Keratinocyte (primary cell): ENCODE measurements at regions not wholly inside any gene's neighbourhood (a gene's known extent, or its start where the extent isn't known, plus 50 kb on each side); places are given as distances from the start of the nearest gene placed in this dataset.

Source experiments
- DNase-seq: peaks from one replicate; pipeline ENCODE4 v3.0.0-alpha.2; 2011; ENCODE audit warnings: low read depth, missing footprints, low spot score
- FAIRE-seq: peaks from 2 replicates; lab custom pipeline; 2011; peaks lifted over from hg19 to GRCh38; lab: Jason Lieb, UNC
- H2AFZ ChIP-seq: 2 replicates; pipeline ENCODE4 v1.6.0; 2012; ENCODE audit warnings: low read length, control low read depth, inconsistent platforms; ENCODE audit not compliant: control insufficient read depth
- H3K27ac ChIP-seq: 2 replicates; pipeline ENCODE4 v1.5.1; 2011; ENCODE audit warnings: low read length; ENCODE audit not compliant: control insufficient read depth, insufficient read depth
- H3K27me3 ChIP-seq: 3 replicates; pipeline ENCODE4 v1.6.0; 2011; ENCODE audit warnings: low read length; ENCODE audit not compliant: control insufficient read depth, insufficient read depth; ENCODE audit errors: extremely low read depth
- H3K36me3 ChIP-seq, 2 experiments: 2 replicates in 1 of 2; 3 replicates in 1 of 2; pipeline ENCODE4 v1.5.1; 2011; ENCODE audit warnings: low read length in 2 of 2, mild to moderate bottlenecking in 1 of 2; ENCODE audit not compliant: control insufficient read depth in 2 of 2, insufficient read depth in 2 of 2; ENCODE audit errors: extremely low read depth in 1 of 2
- H3K4me1 ChIP-seq: 3 replicates; pipeline ENCODE4 v1.5.1; 2011; ENCODE audit warnings: low read length; ENCODE audit not compliant: control insufficient read depth, insufficient read depth; ENCODE audit errors: extremely low read depth
- H3K4me2 ChIP-seq: 3 replicates; pipeline ENCODE4 v1.6.0; 2011; ENCODE audit warnings: low read depth, low read length; ENCODE audit not compliant: control insufficient read depth, insufficient read depth; ENCODE audit errors: extremely low read depth
- H3K4me3 ChIP-seq, 3 experiments: fragments of 200-600 bp in 1 of 3; sonication (generic) in 1 of 3; 2 replicates in 2 of 3; 3 replicates in 1 of 3; pipeline ENCODE4 v1.5.1; 2011 to 2016; ENCODE audit warnings: low read length in 3 of 3, mild to moderate bottlenecking in 3 of 3, control low read depth in 2 of 3, inconsistent platforms in 1 of 3, low read depth in 1 of 3, mixed read lengths in 1 of 3, mixed run types in 1 of 3, moderate library complexity in 1 of 3; ENCODE audit not compliant: control insufficient read depth in 2 of 3, insufficient read depth in 2 of 3; ENCODE audit errors: extremely low read depth in 1 of 3
- H3K79me2 ChIP-seq: 2 replicates; pipeline ENCODE4 v1.6.0; 2012; ENCODE audit warnings: low read length; ENCODE audit not compliant: control insufficient read depth, insufficient read depth
- H3K9ac ChIP-seq: 3 replicates; pipeline ENCODE4 v1.6.0; 2011; ENCODE audit warnings: low read length; ENCODE audit not compliant: control insufficient read depth, insufficient read depth; ENCODE audit errors: extremely low read depth
- H3K9me1 ChIP-seq: 3 replicates; pipeline ENCODE4 v1.6.0; 2011; ENCODE audit warnings: low read length; ENCODE audit not compliant: control insufficient read depth, insufficient read depth; ENCODE audit errors: extremely low read depth
- H3K9me3 ChIP-seq: 2 replicates; pipeline ENCODE4 v1.5.1; 2012; ENCODE audit warnings: low read depth, low read length; ENCODE audit not compliant: control insufficient read depth
- H4K20me1 ChIP-seq: 3 replicates; pipeline ENCODE4 v1.6.0; 2011; ENCODE audit warnings: low read length; ENCODE audit not compliant: control insufficient read depth, insufficient read depth; ENCODE audit errors: extremely low read depth
- CTCF ChIP-seq, 3 experiments: IDR thresholded peaks in 1 of 3; conservative IDR thresholded peaks in 1 of 3; optimal IDR thresholded peaks in 1 of 3; 2 replicates in 2 of 3; 3 replicates in 1 of 3; pipeline versions ENCODE3 to v1.5.1; 2011; ENCODE audit warnings: low read length in 3 of 3, mild to moderate bottlenecking in 3 of 3, moderate library complexity in 2 of 3, control low read depth in 1 of 3, inconsistent platforms in 1 of 3; ENCODE audit not compliant: insufficient read depth in 2 of 3; ENCODE audit errors: extremely low read depth in 1 of 3
- EZH2 ChIP-seq: IDR thresholded peaks from one replicate; pipeline ENCODE4 v1.6.1; 2012; ENCODE audit warnings: inconsistent platforms, mild to moderate bottlenecking, low read length, moderate library complexity
- dilution Hi-C: fragments of 300-500 bp; cut with MboI; formaldehyde crosslinking; loops from one replicate; pipeline ENCODE4 v1.7.0; 2020; ENCODE audit warnings: low sequenced_read_pairs; ENCODE audit not compliant: extremely low pct_ligation_motif_present

GRCh38 chr2:5052905-5053304 lies 639.3 kb upstream of the SOX11 start:
- DNase-seq (no peak), FAIRE-seq (no peak)
- TF ChIP-seq EZH2, result no peak
- no peak for TF ChIP-seq CTCF (optimal IDR thresholded peaks at IDR 0.05 in 1 of 3, IDR thresholded peaks at IDR 0.05 in 1 of 3, conservative IDR thresholded peaks at IDR 0.05 in 1 of 3; ENCODE audit: extremely low read depth in 1 of 3, insufficient read depth in 2 of 3, low read length in 3 of 3)
- Histone ChIP-seq H3K9me1 (no peaks in the 10 kb centered on the region), H2AFZ (no peak overlapping the region), H3K27ac (no peak overlapping the region), H3K4me1 (no peaks in the 10 kb centered on the region), H3K36me3 (no peaks in the 10 kb centered on the region), H3K4me2 (no peak overlapping the region), H3K4me3 (no peak overlapping the region), H3K27me3 (no peaks in the 10 kb centered on the region), H4K20me1 (no peaks in the 10 kb centered on the region), H3K79me2 (no peaks in the 10 kb centered on the region), H3K9me3 (no peaks in the 10 kb centered on the region), H3K9ac (no peak overlapping the region)
- dilution Hi-C loops, result no loop called here

- no peak overlapping the region for H3K9ac ChIP-seq
- no peaks in the 10 kb centered on the region for H3K9me3 ChIP-seq
- H3K27ac ChIP-seq, result no peak overlapping the region
- FAIRE-seq (no peak), DNase-seq (no peak)
- no peak overlapping the region for H3K4me2 ChIP-seq
- H3K79me2 ChIP-seq, result no peaks in the 10 kb centered on the region
- no peak overlapping the region for H2AFZ ChIP-seq
- dilution Hi-C loops, result no loop called here
- no peak for TF ChIP-seq CTCF (optimal IDR thresholded peaks at IDR 0.05 in 1 of 3, IDR thresholded peaks at IDR 0.05 in 1 of 3, conservative IDR thresholded peaks at IDR 0.05 in 1 of 3; ENCODE audit: extremely low read depth in 1 of 3, insufficient read depth in 2 of 3, low read length in 3 of 3)
- no peak for TF ChIP-seq EZH2
- H3K36me3 ChIP-seq, result no peaks in the 10 kb centered on the region
- no peaks in the 10 kb centered on the region for H3K27me3 ChIP-seq
- no peaks in the 10 kb centered on the region for H3K4me1 ChIP-seq
- no peak overlapping the region for H3K4me3 ChIP-seq
- H3K9me1 ChIP-seq, result no peaks in the 10 kb centered on the region
- H4K20me1 ChIP-seq, result no peaks in the 10 kb centered on the region
Measured at GRCh38 chr2:5057891-5058351, 634.3 kb upstream of the SOX11 start.
